Left ventricle myocardium inferior (tissue), 1 donor: ENCODE measurements at regions not wholly inside any gene's neighbourhood (a gene's known extent, or its start where the extent isn't known, plus 50 kb on each side); places are given as distances from the start of the nearest gene placed in this dataset.

ENCODE experiments used
- DNase-seq: peaks from one replicate; pipeline ENCODE4 v3.0.0-alpha.2; 2020
- H3K27ac ChIP-seq: fragments of 200-600 bp; replicated peaks from 2 replicates; pipeline ENCODE4 v1.8.0; 2021
- H3K27me3 ChIP-seq: fragments of 200-600 bp; 2 replicates; pipeline ENCODE4 v1.8.0; 2021; ENCODE audit warnings: low read depth
- H3K36me3 ChIP-seq: fragments of 200-600 bp; 2 replicates; pipeline ENCODE4 v1.8.0; 2021
- H3K4me1 ChIP-seq: fragments of 200-600 bp; 2 replicates; pipeline ENCODE4 v1.8.0; 2021
- H3K4me3 ChIP-seq: fragments of 200-600 bp; 2 replicates; pipeline ENCODE4 v1.8.0; 2021; ENCODE audit warnings: mild to moderate bottlenecking, moderate library complexity
- H3K9me3 ChIP-seq: fragments of 200-600 bp; replicated peaks from 2 replicates; pipeline ENCODE4 v1.8.0; 2021
- intact Hi-C: fragments of 100-400 bp; cut with micrococcal nuclease; formaldehyde crosslinking; loops from one replicate; pipeline ENCODE4 v1.11.0; 2022
- TF ChIP-seq, protein P1 (sequence below): fragments of 200-600 bp; IDR thresholded peaks from 2 replicates; pipeline ENCODE4 v1.8.0; 2021; ENCODE audit warnings: antibody characterized with exemption, mild to moderate bottlenecking, borderline replicate concordance
- donor health status: DM: no; HTN: yes; CAD: no; lungs with severe emphysema.

DNA sequence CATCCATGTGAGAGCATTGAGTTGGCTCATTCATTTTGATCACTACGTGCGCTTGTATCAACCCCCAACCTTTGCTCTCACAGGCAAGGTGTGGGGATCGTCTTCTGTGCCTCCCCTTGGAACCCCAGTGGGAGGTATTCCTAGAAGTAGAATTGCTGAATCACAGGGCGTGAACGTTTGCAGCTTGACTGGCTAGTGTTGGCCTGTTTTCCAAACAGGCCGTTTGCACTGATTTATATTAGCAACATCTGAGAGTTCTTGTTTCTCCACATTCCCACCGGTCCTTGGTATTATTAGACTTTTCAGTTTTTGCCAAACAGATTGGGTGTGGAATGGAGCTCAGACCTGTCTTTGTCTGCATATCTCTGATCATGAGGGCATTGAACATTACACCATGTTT lies 288.6 kb upstream of the PWP1 start:
- H3K4me3 ChIP-seq: no peak overlapping the region
- DNase-seq: no peak
- no peaks in the 10 kb centered on the region for H3K4me1 ChIP-seq
- intact Hi-C loops: no loop called here
- no peak overlapping the region for H3K27ac ChIP-seq
- TF ChIP-seq, protein P1, sequence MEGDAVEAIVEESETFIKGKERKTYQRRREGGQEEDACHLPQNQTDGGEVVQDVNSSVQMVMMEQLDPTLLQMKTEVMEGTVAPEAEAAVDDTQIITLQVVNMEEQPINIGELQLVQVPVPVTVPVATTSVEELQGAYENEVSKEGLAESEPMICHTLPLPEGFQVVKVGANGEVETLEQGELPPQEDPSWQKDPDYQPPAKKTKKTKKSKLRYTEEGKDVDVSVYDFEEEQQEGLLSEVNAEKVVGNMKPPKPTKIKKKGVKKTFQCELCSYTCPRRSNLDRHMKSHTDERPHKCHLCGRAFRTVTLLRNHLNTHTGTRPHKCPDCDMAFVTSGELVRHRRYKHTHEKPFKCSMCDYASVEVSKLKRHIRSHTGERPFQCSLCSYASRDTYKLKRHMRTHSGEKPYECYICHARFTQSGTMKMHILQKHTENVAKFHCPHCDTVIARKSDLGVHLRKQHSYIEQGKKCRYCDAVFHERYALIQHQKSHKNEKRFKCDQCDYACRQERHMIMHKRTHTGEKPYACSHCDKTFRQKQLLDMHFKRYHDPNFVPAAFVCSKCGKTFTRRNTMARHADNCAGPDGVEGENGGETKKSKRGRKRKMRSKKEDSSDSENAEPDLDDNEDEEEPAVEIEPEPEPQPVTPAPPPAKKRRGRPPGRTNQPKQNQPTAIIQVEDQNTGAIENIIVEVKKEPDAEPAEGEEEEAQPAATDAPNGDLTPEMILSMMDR: no peak
- H3K9me3 ChIP-seq: no peaks in the 10 kb centered on the region
- no peaks in the 10 kb centered on the region for H3K27me3 ChIP-seq
- H3K36me3 ChIP-seq: no peaks in the 10 kb centered on the region

DNA sequence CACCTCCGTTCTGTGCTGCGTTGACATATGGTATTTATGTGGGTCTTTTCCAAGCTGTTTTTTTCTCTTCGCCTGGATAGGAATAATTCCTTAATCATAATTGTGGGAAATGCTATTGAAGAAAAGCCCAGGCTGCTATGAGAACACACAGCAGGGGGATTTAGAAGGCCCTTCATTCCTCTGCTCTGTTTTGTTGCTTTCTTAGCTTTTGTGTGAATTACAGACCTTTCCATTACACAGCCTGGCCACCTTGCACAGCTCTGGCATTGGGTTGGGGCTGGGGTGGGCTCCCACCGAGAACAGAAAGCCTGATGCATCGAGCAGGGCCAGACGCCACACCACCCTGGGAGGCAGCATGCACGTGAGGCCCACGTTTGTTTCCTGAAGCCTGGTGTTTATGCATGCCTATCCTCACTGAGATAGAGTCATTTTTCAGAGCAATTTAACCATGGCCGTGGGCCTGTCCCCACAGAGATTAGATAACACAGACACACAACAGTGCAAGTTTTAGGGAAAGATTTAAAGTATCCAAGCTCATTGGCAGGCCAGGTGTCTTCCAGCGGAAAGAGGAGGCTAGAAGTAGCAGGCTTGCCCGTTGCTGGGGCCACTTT lies 287.6 kb upstream of the PWP1 start:
- Histone ChIP-seq H3K27ac (no peak overlapping the region), H3K4me1 (no peaks in the 10 kb centered on the region), H3K27me3 (no peaks in the 10 kb centered on the region), H3K4me3 (no peak overlapping the region), H3K9me3 (no peaks in the 10 kb centered on the region), H3K36me3 (no peaks in the 10 kb centered on the region)
- DNase-seq: no peak
- TF ChIP-seq, protein P1: no peak
- intact Hi-C loops: no loop called here

DNA sequence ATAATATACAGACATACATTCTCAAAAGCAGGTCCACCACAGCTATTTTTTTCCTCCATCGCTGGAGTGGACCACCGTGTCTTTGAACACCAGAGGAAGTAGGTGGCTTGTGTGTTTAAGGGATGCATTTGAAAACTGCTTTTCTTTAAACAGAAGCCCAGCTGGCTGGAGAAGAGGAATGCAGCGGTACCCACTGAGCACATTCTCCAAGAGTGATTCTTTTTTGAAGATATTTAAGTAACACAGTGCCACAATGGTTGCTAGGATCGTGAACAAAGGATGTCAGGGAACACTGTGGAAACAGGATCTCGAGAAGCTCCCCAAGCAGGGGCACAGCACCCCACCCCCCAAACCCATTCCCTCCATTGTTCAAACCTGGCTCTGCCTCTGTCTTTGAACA lies 286.6 kb upstream of the PWP1 start:
- intact Hi-C loops: no loop called here
- Histone ChIP-seq H3K9me3 (no peaks in the 10 kb centered on the region), H3K36me3 (no peaks in the 10 kb centered on the region), H3K4me1 (no peaks in the 10 kb centered on the region), H3K4me3 (no peak overlapping the region), H3K27ac (no peak overlapping the region), H3K27me3 (no peaks in the 10 kb centered on the region)
- TF ChIP-seq, protein P1: no peak
- no peak for DNase-seq

DNA sequence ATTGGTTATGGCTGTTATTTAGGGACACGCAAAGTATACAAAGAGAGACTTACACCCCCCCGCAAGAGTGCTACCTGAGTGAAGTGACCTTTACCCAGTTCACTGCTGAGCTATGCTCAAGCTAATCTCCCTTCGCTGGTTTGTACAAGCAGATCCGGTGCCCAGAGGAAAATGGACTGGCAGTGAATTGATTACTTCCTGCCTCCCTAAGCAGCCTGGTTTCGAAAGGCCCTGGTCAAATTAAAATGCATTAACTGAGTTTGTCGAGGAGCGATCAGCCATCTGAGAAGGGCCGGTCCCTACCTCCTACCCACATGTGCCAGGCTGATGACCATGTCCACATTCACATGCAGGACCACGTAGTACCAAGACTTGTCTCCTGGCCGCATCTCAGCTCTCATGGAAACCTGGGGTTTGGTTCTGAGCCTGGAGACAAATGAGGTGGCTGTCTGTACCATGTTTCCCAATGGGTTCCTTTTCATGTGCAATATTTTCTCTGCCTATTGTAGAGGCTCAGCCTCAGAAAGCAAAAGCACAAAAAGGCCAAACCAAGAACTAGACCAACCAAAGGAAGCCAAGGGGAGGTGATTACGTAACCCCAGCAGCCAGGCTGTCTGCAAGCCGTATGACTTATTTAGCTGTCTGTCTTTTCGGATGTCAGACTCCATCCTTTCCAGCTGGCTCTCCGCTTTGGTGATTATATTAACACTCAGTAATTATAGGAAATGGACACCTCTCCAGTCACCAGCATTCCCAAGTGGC lies 284.7 kb upstream of the PWP1 start:
- TF ChIP-seq, protein P1: no peak
- H3K27ac ChIP-seq: no peak overlapping the region
- no peaks in the 10 kb centered on the region for H3K9me3 ChIP-seq
- H3K4me3 ChIP-seq: no peak overlapping the region
- H3K4me1 ChIP-seq: peaks cover 9% of the 10 kb centered on the region
- no peaks in the 10 kb centered on the region for H3K27me3 ChIP-seq
- DNase-seq: no peak
- no peaks in the 10 kb centered on the region for H3K36me3 ChIP-seq
- intact Hi-C loops: no loop called here

- no peak overlapping the region for H3K4me3 ChIP-seq
- no peak overlapping the region for H3K27ac ChIP-seq
- H3K4me1 ChIP-seq: peaks cover 9% of the 10 kb centered on the region
- no peak for DNase-seq
- no peaks in the 10 kb centered on the region for H3K27me3 ChIP-seq
- no peaks in the 10 kb centered on the region for H3K9me3 ChIP-seq
- H3K36me3 ChIP-seq: no peaks in the 10 kb centered on the region
- TF ChIP-seq, protein P1: peak; percentile 61
- intact Hi-C loops: no loop called here
Observed at GRCh38 chr12:107402041-107403022, 283.3 kb upstream of the PWP1 start.
